Loucy (cell line): ENCODE measurements at regions not wholly inside any gene's neighbourhood (a gene's known extent, or its start where the extent isn't known, plus 50 kb on each side); places are given as distances from the start of the nearest gene placed in this dataset.

Experiments
- H2AFZ ChIP-seq: fragments of 200-600 bp; sonication (generic); 2 replicates; pipeline ENCODE4 v1.6.0; 2016; ENCODE audit warnings: antibody characterized with exemption, mild to moderate bottlenecking, low read length, moderate library complexity
- H3F3A ChIP-seq: fragments of 200-600 bp; 2 replicates; pipeline ENCODE4 v1.6.0; 2016; ENCODE audit warnings: antibody characterized with exemption, low read depth, mild to moderate bottlenecking
- H3K27me3 ChIP-seq: fragments of 200-600 bp; sonication (generic); 2 replicates; pipeline ENCODE4 v1.6.1; 2014; ENCODE audit warnings: low read length, mild to moderate bottlenecking; ENCODE audit not compliant: insufficient read depth, poor library complexity, severe bottlenecking
- H3K36me3 ChIP-seq: fragments of 200-600 bp; sonication (generic); 2 replicates; pipeline ENCODE4 v1.6.1; 2016; ENCODE audit warnings: low read length; ENCODE audit not compliant: insufficient read depth
- H3K4me1 ChIP-seq: fragments of 200-600 bp; sonication (generic); 2 replicates; pipeline ENCODE4 v1.5.1; 2014; ENCODE audit warnings: low read length, mild to moderate bottlenecking; ENCODE audit not compliant: insufficient read depth, poor library complexity, severe bottlenecking
- H3K4me2 ChIP-seq: fragments of 200-600 bp; sonication (generic); 2 replicates; pipeline ENCODE4 v1.6.0; 2014; ENCODE audit warnings: antibody characterized with exemption, low read length, low read depth, mild to moderate bottlenecking; ENCODE audit not compliant: poor library complexity, severe bottlenecking
- H3K4me3 ChIP-seq: fragments of 200-600 bp; sonication (generic); 2 replicates; pipeline ENCODE4 v1.5.1; 2014; ENCODE audit warnings: low read length, mild to moderate bottlenecking, mixed read lengths; ENCODE audit not compliant: poor library complexity, severe bottlenecking
- H3K79me2 ChIP-seq: fragments of 200-600 bp; sonication (generic); 2 replicates; pipeline ENCODE4 v1.6.1; 2014; ENCODE audit warnings: low read length; ENCODE audit not compliant: insufficient read depth
- H3K9ac ChIP-seq: fragments of 200-600 bp; sonication (generic); 2 replicates; pipeline ENCODE4 v1.6.0; 2014; ENCODE audit warnings: mild to moderate bottlenecking, low read depth, low read length, moderate library complexity; ENCODE audit not compliant: poor library complexity, severe bottlenecking
- H3K9me2 ChIP-seq: fragments of 200-600 bp; sonication (generic); replicated peaks from 2 replicates; pipeline ENCODE4 v1.6.1; 2016; ENCODE audit warnings: low read depth, low read length, mixed read lengths
- H3K9me3 ChIP-seq: fragments of 200-600 bp; sonication (generic); 2 replicates; pipeline ENCODE4 v1.6.1; 2014; ENCODE audit warnings: mild to moderate bottlenecking, antibody characterized with exemption, low read length, low read depth; ENCODE audit not compliant: insufficient read depth
- H4K20me1 ChIP-seq: fragments of 200-600 bp; sonication (generic); 2 replicates; pipeline ENCODE4 v1.6.0; 2014; ENCODE audit warnings: antibody characterized with exemption, low read length, mild to moderate bottlenecking; ENCODE audit not compliant: insufficient read depth, poor library complexity, severe bottlenecking
- CTCF ChIP-seq: fragments of 200-600 bp; sonication (generic); conservative IDR thresholded peaks from 2 replicates; pipeline ENCODE4 v1.5.1; 2014; ENCODE audit warnings: mild to moderate bottlenecking, antibody characterized with exemption, low read length
- EZH2phosphoT487 ChIP-seq: fragments of 200-600 bp; IDR thresholded peaks from 2 replicates; pipeline ENCODE4 v1.6.1; 2018; ENCODE audit warnings: antibody characterized with exemption, mild to moderate bottlenecking, moderate library complexity, borderline replicate concordance

GRCh38 chr1:5502311-5503194, 489.7 kb downstream of the NPHP4 start:
- H3K9ac ChIP-seq = no peak overlapping the region
- no peak overlapping the region for H3K4me3 ChIP-seq
- H3K27me3 ChIP-seq = no peaks in the 10 kb centered on the region
- H3K79me2 ChIP-seq = no peaks in the 10 kb centered on the region
- H3K4me2 ChIP-seq = no peak overlapping the region
- H3K9me2 ChIP-seq = no peaks in the 10 kb centered on the region
- H3F3A ChIP-seq = no peaks in the 10 kb centered on the region
- H4K20me1 ChIP-seq = no peaks in the 10 kb centered on the region
- no peaks in the 10 kb centered on the region for H3K36me3 ChIP-seq
- no peak for TF ChIP-seq EZH2phosphoT487
- TF ChIP-seq CTCF = no peak
- no peak overlapping the region for H2AFZ ChIP-seq
- H3K4me1 ChIP-seq = no peaks in the 10 kb centered on the region
- H3K9me3 ChIP-seq = no peaks in the 10 kb centered on the region; the same call in 1 of the 2 replicates

GRCh38 chr1:5501206-5501930, 490.9 kb downstream of the NPHP4 start:
- Histone ChIP-seq H3K4me3 (no peak overlapping the region), H3K36me3 (no peaks in the 10 kb centered on the region), H3K9ac (no peak overlapping the region), H3F3A (no peaks in the 10 kb centered on the region), H3K27me3 (no peaks in the 10 kb centered on the region), H3K9me3 (no peaks in the 10 kb centered on the region; the same call in 1 of the 2 replicates), H2AFZ (no peak overlapping the region), H3K9me2 (no peaks in the 10 kb centered on the region), H4K20me1 (no peaks in the 10 kb centered on the region), H3K4me2 (no peak overlapping the region), H3K4me1 (no peaks in the 10 kb centered on the region), H3K79me2 (no peaks in the 10 kb centered on the region)
- TF ChIP-seq CTCF = no peak
- TF ChIP-seq EZH2phosphoT487 = no peak

GRCh38 chr1:5500541-5500940, 491.7 kb downstream of the NPHP4 start:
- Histone ChIP-seq H3K4me3 (no peak overlapping the region), H3K4me1 (no peaks in the 10 kb centered on the region), H3K27me3 (no peaks in the 10 kb centered on the region), H3F3A (no peaks in the 10 kb centered on the region), H4K20me1 (no peaks in the 10 kb centered on the region), H2AFZ (no peak overlapping the region), H3K4me2 (no peak overlapping the region), H3K9me2 (no peaks in the 10 kb centered on the region), H3K9me3 (no peaks in the 10 kb centered on the region; the same call in 1 of the 2 replicates), H3K79me2 (no peaks in the 10 kb centered on the region), H3K9ac (no peak overlapping the region), H3K36me3 (no peaks in the 10 kb centered on the region)
- TF ChIP-seq CTCF (no peak), EZH2phosphoT487 (no peak)
